GM19035 (cell line): ENCODE measurements at regions not wholly inside any gene's neighbourhood (a gene's known extent, or its start where the extent isn't known, plus 50 kb on each side); places are given as distances from the start of the nearest gene placed in this dataset.

Source experiments
- ATAC-seq: cut with Tn5 transposase; IDR thresholded peaks from one replicate; pipeline ENCODE4 v1.9.1; 2021; ENCODE audit not compliant: unreplicated experiment

DNA sequence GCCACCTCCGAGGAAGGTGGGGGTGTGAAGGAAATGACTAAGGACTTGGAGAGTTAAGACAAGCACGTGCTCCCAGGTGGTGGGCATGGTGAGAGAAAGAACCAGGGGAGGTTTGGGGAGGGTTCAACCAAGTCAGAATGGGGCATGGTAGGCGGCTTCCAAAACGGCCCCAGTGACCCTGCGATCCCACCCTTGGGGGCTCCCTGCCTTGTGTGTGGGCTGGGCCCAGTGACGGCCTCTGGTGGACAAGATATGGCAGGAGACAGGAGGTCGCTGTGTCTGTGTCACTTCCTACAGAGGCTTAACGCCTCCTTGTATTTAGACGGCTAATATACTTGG, 51.3 kb upstream of the IRX4 start:
- no peak for ATAC-seq

DNA sequence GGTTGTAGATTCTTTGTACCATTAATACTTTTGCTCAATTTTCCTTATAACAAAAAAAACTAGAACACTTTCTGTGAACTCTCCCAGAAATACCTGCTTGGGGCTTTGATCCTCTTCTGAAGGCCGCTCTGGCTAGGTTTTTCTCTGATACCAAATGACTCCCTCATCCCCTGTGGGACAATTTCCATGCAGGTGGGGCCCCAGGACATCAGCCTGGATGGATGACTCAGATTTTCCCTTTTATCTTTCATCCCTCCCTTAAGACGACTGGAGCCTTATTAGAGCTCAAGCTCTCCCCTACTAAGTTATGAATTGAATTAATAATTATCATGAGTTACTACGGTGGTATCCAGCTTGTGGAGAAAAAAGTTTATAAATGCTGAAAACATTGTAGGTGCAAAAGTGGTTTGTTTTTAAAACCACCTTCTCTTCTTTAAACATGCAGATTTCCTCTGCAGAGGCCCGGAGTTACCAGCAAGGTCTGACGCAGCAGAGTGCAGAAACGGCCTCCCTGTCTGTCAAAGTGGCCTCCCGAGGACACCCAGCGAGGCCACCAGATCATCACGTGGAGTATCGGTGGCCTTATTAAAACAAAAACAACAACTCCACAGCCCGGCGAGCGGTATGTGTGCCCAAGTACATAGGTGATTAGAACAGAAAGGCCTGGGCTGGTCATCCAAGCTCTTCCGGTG, 50.8 kb upstream of the IRX4 start:
- ATAC-seq = no peak
